ENCODE measurements at regions not wholly inside any gene's neighbourhood (a gene's known extent, or its start where the extent isn't known, plus 50 kb on each side); places are given as distances from the start of the nearest gene placed in this dataset.

GRCh38 chr7:113404245-113404644, 285.9 kb upstream of the SMIM30 start:
- POLR2A ChIA-PET: no interaction called here
- CTCF ChIA-PET: interaction anchor here (0.6 to 2.1 kb wide), 6 partner anchors 18 to 466 kb away, joined by 3 to 10 read pairs (median 4); partner anchors contain the start of gene GPR85
- no peak for DNase-seq (ENCODE audit: low read depth, low spot score)

DNA sequence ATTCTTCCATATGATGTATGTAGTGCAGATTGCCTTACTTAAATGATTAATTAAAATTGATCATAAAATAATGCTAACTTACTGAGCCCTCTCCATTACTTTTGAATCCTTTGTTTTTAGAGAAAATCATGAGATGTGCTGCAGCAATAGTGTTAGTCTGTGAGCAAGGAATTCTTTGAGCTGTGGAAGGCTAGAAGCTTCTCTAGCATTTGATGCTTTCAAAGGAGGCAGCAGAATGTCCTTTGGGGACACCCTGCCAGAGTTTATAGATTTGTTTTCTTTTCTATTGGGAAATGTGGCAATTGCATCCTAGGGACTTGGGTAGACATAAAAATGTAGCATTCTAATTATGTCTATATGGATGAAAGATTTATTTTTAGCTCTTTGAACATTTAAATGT, 284.1 kb upstream of the SMIM30 start:
- Histone ChIP-seq H3K27me3 (ENCODE audit: control insufficient read depth, insufficient read depth, low read length) (no peaks in the 10 kb centered on the region), H3K9me3 (ENCODE audit: control insufficient read depth, insufficient read depth, low read length) (no peaks in the 10 kb centered on the region), H3K27ac (ENCODE audit: low read depth, low read length) (no peak overlapping the region), H3K4me3 (ENCODE audit: low read depth, low read length) (no peak overlapping the region)
- CTCF ChIA-PET: interaction anchor here (1.3 kb wide), 1 partner anchor 242 kb away, joined by 6 read pairs; no protein-coding TSS in a partner anchor
- no peak for DNase-seq (ENCODE audit: low read depth, low spot score)
- POLR2A ChIA-PET: no interaction called here
- TF ChIP-seq, protein P1, sequence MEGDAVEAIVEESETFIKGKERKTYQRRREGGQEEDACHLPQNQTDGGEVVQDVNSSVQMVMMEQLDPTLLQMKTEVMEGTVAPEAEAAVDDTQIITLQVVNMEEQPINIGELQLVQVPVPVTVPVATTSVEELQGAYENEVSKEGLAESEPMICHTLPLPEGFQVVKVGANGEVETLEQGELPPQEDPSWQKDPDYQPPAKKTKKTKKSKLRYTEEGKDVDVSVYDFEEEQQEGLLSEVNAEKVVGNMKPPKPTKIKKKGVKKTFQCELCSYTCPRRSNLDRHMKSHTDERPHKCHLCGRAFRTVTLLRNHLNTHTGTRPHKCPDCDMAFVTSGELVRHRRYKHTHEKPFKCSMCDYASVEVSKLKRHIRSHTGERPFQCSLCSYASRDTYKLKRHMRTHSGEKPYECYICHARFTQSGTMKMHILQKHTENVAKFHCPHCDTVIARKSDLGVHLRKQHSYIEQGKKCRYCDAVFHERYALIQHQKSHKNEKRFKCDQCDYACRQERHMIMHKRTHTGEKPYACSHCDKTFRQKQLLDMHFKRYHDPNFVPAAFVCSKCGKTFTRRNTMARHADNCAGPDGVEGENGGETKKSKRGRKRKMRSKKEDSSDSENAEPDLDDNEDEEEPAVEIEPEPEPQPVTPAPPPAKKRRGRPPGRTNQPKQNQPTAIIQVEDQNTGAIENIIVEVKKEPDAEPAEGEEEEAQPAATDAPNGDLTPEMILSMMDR (IDR thresholded peaks at IDR 0.05; ENCODE audit: low read depth, low read length): no peak

More at GRCh38 chr7:113404245-113404644, 285.9 kb upstream of the SMIM30 start:
- TF ChIP-seq, protein P1 (IDR thresholded peaks at IDR 0.05; ENCODE audit: low read depth, low read length): peak; percentile 18; the same call in 1 of the 2 replicates
- H3K27me3 ChIP-seq (ENCODE audit: control insufficient read depth, insufficient read depth, low read length): no peaks in the 10 kb centered on the region
- no peak overlapping the region for H3K27ac ChIP-seq (ENCODE audit: low read depth, low read length)
- no peak overlapping the region for H3K4me3 ChIP-seq (ENCODE audit: low read depth, low read length)
- no peaks in the 10 kb centered on the region for H3K9me3 ChIP-seq (ENCODE audit: control insufficient read depth, insufficient read depth, low read length)

DNA sequence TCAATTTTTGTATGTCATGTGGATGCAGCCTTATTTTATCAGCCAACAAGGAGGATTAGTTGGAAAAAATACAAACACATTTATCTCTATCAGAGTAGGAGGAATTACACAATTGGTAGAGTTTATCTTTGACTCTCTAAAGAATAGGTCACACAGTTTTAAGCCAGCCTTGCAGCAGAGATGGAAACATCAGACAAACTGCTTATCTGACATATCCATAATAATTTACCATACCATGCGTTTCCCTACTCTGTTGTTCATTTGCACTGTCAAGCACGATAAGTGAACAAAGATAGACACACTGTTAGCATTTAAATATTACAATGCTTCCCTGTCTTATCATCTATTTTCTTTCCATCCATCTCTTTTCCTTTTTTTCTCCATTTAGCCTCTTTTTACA, 283.7 kb upstream of the SMIM30 start:
- POLR2A ChIA-PET: no interaction called here

DNA sequence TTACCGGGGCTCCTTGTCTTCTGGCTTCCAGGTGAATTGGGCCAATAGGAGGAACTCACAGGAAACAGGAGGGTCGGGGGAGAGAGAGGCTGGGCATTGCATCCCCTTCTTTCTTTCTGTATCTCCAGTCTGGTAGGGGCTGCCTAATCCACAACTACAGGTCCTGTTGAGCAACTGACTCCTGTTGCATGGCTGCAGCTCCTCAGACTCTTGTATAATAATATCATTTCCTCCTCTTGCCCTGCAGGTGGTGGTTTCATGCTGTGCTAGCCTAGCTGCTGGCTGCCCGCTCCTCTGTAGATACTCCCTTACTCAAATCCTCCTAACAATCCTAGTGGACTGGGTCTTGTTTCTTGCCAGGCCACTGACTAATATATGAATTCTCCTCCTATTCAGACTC, 276.5 kb upstream of the SMIM30 start:
- H3K9me3 ChIP-seq (ENCODE audit: control insufficient read depth, insufficient read depth, low read length): no peaks in the 10 kb centered on the region
- no peak for DNase-seq (ENCODE audit: low read depth, low spot score)
- H3K4me3 ChIP-seq (ENCODE audit: low read depth, low read length): no peak overlapping the region
- ChIA-PET POLR2A (no interaction called here), CTCF (no interaction called here)
- TF ChIP-seq, protein P1 (IDR thresholded peaks at IDR 0.05; ENCODE audit: low read depth, low read length): no peak
- no peaks in the 10 kb centered on the region for H3K27me3 ChIP-seq (ENCODE audit: control insufficient read depth, insufficient read depth, low read length)
- H3K27ac ChIP-seq (ENCODE audit: low read depth, low read length): no peak overlapping the region

More for the DNA sequence above, 283.7 kb upstream of the SMIM30 start:
- TF ChIP-seq, protein P1 (IDR thresholded peaks at IDR 0.05; ENCODE audit: low read depth, low read length): no peak
- Histone ChIP-seq H3K27me3 (ENCODE audit: control insufficient read depth, insufficient read depth, low read length) (no peaks in the 10 kb centered on the region), H3K27ac (ENCODE audit: low read depth, low read length) (no peak overlapping the region), H3K9me3 (ENCODE audit: control insufficient read depth, insufficient read depth, low read length) (no peaks in the 10 kb centered on the region), H3K4me3 (ENCODE audit: low read depth, low read length) (no peak overlapping the region)
- CTCF ChIA-PET: interaction anchor here (1.3 kb wide), 1 partner anchor 242 kb away, joined by 6 read pairs; no protein-coding TSS in a partner anchor
- no peak for DNase-seq (ENCODE audit: low read depth, low spot score)

DNA sequence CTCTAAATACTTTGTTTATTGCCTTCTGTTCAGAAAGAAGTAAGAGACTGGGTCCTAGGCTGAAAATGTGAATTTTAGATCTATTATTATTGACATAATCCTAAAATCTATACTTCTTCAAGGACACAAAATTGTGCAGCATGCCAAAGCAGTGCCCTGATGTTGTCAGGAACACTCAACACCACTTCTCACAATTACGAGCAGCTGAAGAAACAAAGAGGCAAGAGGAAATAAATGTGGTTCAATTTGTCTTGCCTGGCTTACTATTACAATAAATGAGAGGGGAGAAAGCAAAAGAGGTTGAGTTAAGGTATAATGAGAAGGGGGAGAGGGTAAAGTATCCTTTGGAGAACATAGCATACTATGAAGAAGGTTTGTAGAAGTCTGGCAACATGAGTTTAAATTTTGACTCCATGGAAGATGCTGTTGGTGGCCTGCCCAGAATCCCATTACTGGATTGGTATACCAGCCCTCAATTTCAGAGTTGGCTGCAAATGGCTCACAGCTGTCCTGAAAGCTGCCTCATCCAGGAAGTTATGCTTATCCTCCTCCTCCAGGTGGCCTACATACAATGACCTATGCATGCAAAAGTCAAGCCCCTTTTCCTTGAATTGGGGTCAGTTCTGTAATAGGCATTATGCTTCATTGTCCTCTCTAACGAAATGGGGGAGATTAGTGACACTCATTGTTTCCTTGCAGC, 274.6 kb upstream of the SMIM30 start:
- Histone ChIP-seq H3K27me3 (ENCODE audit: control insufficient read depth, insufficient read depth, low read length) (no peaks in the 10 kb centered on the region), H3K4me3 (ENCODE audit: low read depth, low read length) (no peak overlapping the region), H3K9me3 (ENCODE audit: control insufficient read depth, insufficient read depth, low read length) (no peaks in the 10 kb centered on the region), H3K27ac (ENCODE audit: low read depth, low read length) (no peak overlapping the region)
- TF ChIP-seq, protein P1 (IDR thresholded peaks at IDR 0.05; ENCODE audit: low read depth, low read length): no peak
- CTCF ChIA-PET: no interaction called here
- POLR2A ChIA-PET: no interaction called here
- no peak for DNase-seq (ENCODE audit: low read depth, low spot score)

All from AG04450 (cell line).